Heart left ventricle (tissue), 16 donors: ENCODE measurements at regions not wholly inside any gene's neighbourhood (a gene's known extent, or its start where the extent isn't known, plus 50 kb on each side); places are given as distances from the start of the nearest gene placed in this dataset.

Experiments used
- ATAC-seq, 4 donors: fragments of 200-7000 bp; cut with Tn5 transposase; one replicate each; pipeline ENCODE4 v1.9.1; 2020 to 2022; ENCODE audit warnings: moderate library complexity in 4 of 4, mild to moderate bottlenecking in 3 of 4, moderate number of reproducible peaks in 1 of 4
- DNase-seq, 5 donors: peaks; one replicate each; pipeline ENCODE4 v3.0.0-alpha.2; 2020
- H3K27ac ChIP-seq, 12 donors: fragments of 200-600 bp; sonication (generic) in 4 of 12; one replicate each; pipeline versions ENCODE4 v1.5.0 to v1.8.0; 2016 to 2022; ENCODE audit warnings: mild to moderate bottlenecking in 2 of 12
- H3K27me3 ChIP-seq, 9 donors: fragments of 200-600 bp; sonication (generic) in 2 of 9; one replicate each; pipeline versions ENCODE4 v1.5.1 to v1.8.0; 2016 to 2022; ENCODE audit warnings: mild to moderate bottlenecking in 3 of 9
- H3K36me3 ChIP-seq, 9 donors: fragments of 200-600 bp; sonication (generic) in 2 of 9; one replicate each; pipeline versions ENCODE4 v1.5.0 to v1.8.0; 2018 to 2022; ENCODE audit warnings: mild to moderate bottlenecking in 2 of 9
- H3K4me1 ChIP-seq, 12 donors: fragments of 200-600 bp; sonication (generic) in 4 of 12; one replicate each; pipeline versions ENCODE4 v1.5.0 to v1.8.0; 2016 to 2022; ENCODE audit warnings: mild to moderate bottlenecking in 3 of 12
- H3K4me3 ChIP-seq, 12 donors: fragments of 200-600 bp; sonication (generic) in 4 of 12; one replicate each; pipeline versions ENCODE4 v1.5.0 to v1.8.0; 2017 to 2022; ENCODE audit warnings: mild to moderate bottlenecking in 9 of 12, moderate library complexity in 4 of 12
- H3K9me3 ChIP-seq, 12 donors: fragments of 200-600 bp; sonication (generic) in 4 of 12; one replicate each; pipeline versions ENCODE4 v1.5.0 to v1.8.0; 2016 to 2022; ENCODE audit warnings: mild to moderate bottlenecking in 1 of 12
- CTCF ChIP-seq, 12 donors: fragments of 200-600 bp; sonication (generic) in 4 of 12; IDR thresholded peaks; one replicate each; pipeline versions ENCODE4 v1.5.0 to v1.8.0; 2018 to 2022; ENCODE audit warnings: antibody characterized with exemption in 12 of 12, mild to moderate bottlenecking in 5 of 12
- POLR2A ChIP-seq, 2 donors: fragments of 450-650 bp; IDR thresholded peaks; one replicate each; pipeline ENCODE4 v1.6.1; 2017; ENCODE audit warnings: antibody characterized with exemption in 2 of 2, mild to moderate bottlenecking in 2 of 2, moderate library complexity in 2 of 2
- WGBS, 4 donors: extraction: QIAGEN DNeasy Blood & Tissue Kit in 2 of 4; methylation state at CpG; one replicate each; pipeline versions ENCODE4 v1.1.5 to v1.1.7; 2013 to 2018; 5-methylcytosine and 5-hydroxymethylcytosine counted together
- intact Hi-C, 10 donors: fragments of 100-400 bp; cut with DNase I; formaldehyde crosslinking; loops; one replicate each; pipeline versions ENCODE4 v1.11.1 to v1.14.2; 2022
- donor health status: ischemic (EF 13 %, LVEDD 7.1; RV severe dilation, severe dysfunction).
- donor health status: healthy with polysubstance abuse.
- donor health status: DM: no; HTN: yes; CAD: no.
- donor health status: DM: no; HTN: no; CAD: no.
- donor health status: ischemic (EF 25% LVEDD 6.9; RV normal size, moderate dysfunction).
- donor health status: ischemic (EF 25% LVEDD 5.7; RV mildly dilated, moderate dysfunction).
- donor health status: healthy.
- donor health status: DM: yes; HTN: yes; CAD: no.
- donor health status: ischemic (EF 35%, LVEDD 5.7; RV mildly dilated, moderate dysfunction).
- donor health status: nonischemic (EF 11% LVEDD 7.7; RV severe dilation, severe dysfunction).
- donor health status: DM: yes; HTN: yes; CAD: no.
- donor health status: PGD.
- donor health status: ischemic (EF 29% LVEDD 5.4; RV normal size, mild dysfunction).
- donor health status: nonischemic (EF 23%, LVEDD 6.1; RV moderate dilation, normal function).

GRCh38 chr9:71245651-71246050 is 124.2 kb upstream of the TRPM3 start:
- intact Hi-C loops = loop anchor here in 6 of 10 donors (5.0 to 10.0 kb wide), 4 partner anchors 318 to 608 kb away; no protein-coding TSS in a partner anchor

GRCh38 chr9:71243951-71244350 is 122.5 kb upstream of the TRPM3 start:
- Histone ChIP-seq H3K36me3 (no peaks in the 10 kb centered on the region), H3K4me3 (no peak overlapping the region), H3K9me3 (no peaks in the 10 kb centered on the region), H3K4me1 (no peaks in the 10 kb centered on the region), H3K27ac (no peak overlapping the region), H3K27me3 (no peaks in the 10 kb centered on the region)
- ATAC-seq (no peak), DNase-seq (no peak)
- TF ChIP-seq POLR2A (IDR thresholded peaks at IDR 0.05) (no peak), CTCF (IDR thresholded peaks at IDR 0.05) (no peak)
- intact Hi-C loops = loop anchor here in 1 of 10 donors (10.0 kb wide), 1 partner anchor 319 kb away; no protein-coding TSS in a partner anchor
- 61 to 73% (median 64%) methylated on average over 5 of the region's 5 CpGs for whole genome bisulfite sequencing, 4 donors

More at GRCh38 chr9:71245651-71246050, 124.2 kb upstream of the TRPM3 start:
- TF ChIP-seq POLR2A (IDR thresholded peaks at IDR 0.05) = no peak
- TF ChIP-seq CTCF (IDR thresholded peaks at IDR 0.05) = no peak
- Histone ChIP-seq H3K9me3 (no peaks in the 10 kb centered on the region), H3K36me3 (no peaks in the 10 kb centered on the region), H3K4me3 (no peak overlapping the region), H3K27me3 (peaks cover 0 to 8% (median 0%) of the 10 kb centered on the region in 9 donors), H3K27ac (no peak overlapping the region), H3K4me1 (no peaks in the 10 kb centered on the region)
- DNase-seq (no peak), ATAC-seq (no peak)

GRCh38 chr9:71242081-71242480 is 120.7 kb upstream of the TRPM3 start:
- Histone ChIP-seq H3K4me3 (no peak overlapping the region), H3K36me3 (no peaks in the 10 kb centered on the region), H3K27ac (no peak overlapping the region), H3K27me3 (no peaks in the 10 kb centered on the region), H3K9me3 (no peaks in the 10 kb centered on the region), H3K4me1 (no peaks in the 10 kb centered on the region)
- DNase-seq = no peak
- intact Hi-C loops = loop anchor here in 1 of 10 donors (10.0 kb wide), 1 partner anchor 317 kb away; no protein-coding TSS in a partner anchor
- ATAC-seq = no peak
- 92 to 97% (median 95%) methylated on average over 6 of the region's 6 CpGs for WGBS, 4 donors
- TF ChIP-seq POLR2A (IDR thresholded peaks at IDR 0.05) (no peak), CTCF (IDR thresholded peaks at IDR 0.05) (no peak)

GRCh38 chr9:71237051-71237450 is 115.6 kb upstream of the TRPM3 start:
- Histone ChIP-seq H3K4me1 (no peaks in the 10 kb centered on the region), H3K36me3 (no peaks in the 10 kb centered on the region), H3K9me3 (no peaks in the 10 kb centered on the region), H3K27ac (no peak overlapping the region), H3K4me3 (no peak overlapping the region), H3K27me3 (no peaks in the 10 kb centered on the region)
- DNase-seq = no peak
- ATAC-seq = no peak
- no peak for TF ChIP-seq CTCF (IDR thresholded peaks at IDR 0.05)
- TF ChIP-seq POLR2A (IDR thresholded peaks at IDR 0.05) = no peak
- intact Hi-C loops = no loop called here
